CD4-positive, alpha-beta T cell treated with Interferon gamma for 1 hour (primary cell): ENCODE measurements at regions not wholly inside any gene's neighbourhood (a gene's known extent, or its start where the extent isn't known, plus 50 kb on each side); places are given as distances from the start of the nearest gene placed in this dataset.
"Not testable (repeated sequence)": the region's sequence is repeated elsewhere in the genome, so short reads cannot be mapped to it uniquely, and the experiment has no call there.

ENCODE experiments used
- DNase-seq: peaks from one replicate; pipeline ENCODE4 v3.0.0-alpha.2; 2020

DNA sequence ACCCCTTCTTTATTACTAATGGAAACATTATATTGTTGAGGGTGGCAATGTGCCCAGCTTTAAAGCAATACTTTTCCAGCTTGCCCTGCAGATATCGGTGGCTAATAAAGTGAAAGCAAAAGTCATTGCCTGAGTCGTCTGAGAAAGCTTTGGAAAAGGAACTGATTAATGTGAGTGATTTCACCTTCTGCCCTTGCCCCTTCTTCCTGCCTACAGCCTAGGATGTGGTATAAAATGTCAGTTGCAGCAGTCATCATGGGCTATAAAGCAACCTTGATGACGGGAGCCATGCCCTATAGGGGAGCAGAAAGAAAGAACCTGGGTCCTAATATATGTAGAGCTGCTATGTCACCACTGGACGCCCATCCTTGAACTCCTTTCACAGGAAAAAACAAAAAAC, 132.4 kb upstream of the USP9X start:
- no peak for DNase-seq

DNA sequence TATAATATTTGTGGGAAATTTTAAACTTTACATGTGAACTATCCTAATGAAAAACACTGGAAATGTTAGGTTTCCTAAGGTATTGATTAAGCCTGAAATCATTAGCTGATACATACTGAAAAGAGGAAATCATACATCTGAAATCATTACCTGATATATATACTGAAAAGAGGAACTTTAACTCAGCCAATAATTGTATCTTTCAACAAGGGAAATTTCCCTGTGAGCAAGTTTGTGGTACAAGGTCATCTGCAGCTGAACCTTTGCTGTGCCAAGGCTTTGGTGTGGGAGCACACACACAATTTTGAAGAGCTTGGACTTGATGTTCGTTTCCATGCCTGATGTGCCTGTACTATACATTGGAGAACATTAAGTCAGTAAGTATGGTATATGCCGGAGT, 131.9 kb upstream of the USP9X start:
- no peak for DNase-seq

DNA sequence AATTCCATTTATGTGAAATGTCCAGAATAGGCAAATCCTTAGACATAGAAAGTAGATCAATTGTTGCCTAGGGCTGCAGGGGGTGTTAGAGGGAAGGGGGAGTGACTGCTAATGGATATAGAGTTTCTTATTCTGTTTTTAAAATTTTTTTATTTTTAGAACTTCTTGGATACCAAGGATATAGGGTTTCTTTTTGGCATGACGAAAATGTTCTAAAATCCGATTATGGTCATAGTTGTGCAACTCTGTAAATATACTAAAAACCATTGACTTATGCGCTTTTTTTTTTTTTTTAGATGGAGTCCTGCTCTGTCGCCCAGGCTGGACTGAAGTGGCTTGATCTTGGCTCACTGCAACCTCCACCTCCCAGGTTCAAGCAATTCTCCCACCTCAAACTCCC, 125.2 kb upstream of the USP9X start:
- no peak for DNase-seq

- no peak for DNase-seq
Measured at GRCh38 chrX:40962793-40963407, 122.3 kb upstream of the USP9X start.

- DNase-seq = no peak
Measured at GRCh38 chrX:40964008-40964407, 121.2 kb upstream of the USP9X start.

DNA sequence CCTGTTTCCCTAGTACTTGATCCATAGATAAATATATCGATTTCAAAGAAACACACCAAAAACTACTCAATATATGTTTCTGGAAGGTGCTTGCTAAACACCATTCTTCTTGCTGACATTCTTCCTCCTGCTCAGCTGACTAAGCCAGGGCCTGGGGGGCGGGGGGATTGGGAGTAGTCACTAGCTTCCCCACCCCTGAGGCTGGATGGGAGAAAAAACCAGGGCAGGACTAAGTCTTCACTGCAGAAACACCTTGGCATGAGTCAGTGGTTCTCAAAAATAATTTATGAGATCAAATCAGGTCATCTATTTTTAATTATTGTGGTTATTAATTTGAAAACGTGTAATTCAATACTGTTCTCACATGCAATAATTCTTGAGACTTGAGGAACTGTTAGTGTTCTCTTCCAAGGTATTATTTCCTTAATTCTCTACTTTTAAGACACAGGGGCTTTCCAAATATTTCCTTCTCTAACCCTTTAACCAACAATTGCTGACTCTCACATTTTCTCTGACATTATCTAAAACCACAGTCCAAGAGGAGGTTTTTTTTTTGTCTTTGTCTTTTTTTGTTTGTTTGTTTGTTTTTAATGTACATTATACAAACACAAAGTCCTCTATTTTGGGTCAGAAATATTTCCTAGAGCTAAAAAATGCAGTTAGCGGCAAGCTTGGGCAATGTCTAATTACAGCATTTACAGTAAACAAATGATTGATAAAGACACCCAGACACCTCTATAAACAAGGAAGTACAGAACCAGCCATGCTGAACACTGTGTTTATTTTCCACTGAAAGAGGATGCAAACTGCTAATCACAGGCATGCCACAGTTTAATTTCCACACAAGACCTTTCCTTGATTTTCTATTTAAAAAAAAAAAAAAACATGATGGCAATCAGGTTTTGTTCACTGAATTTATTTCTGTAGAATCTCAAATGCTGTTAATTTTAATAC, 120.3 kb upstream of the USP9X start:
- no peak for DNase-seq

GRCh38 chrX:40966213-40966820, 118.9 kb upstream of the USP9X start:
- DNase-seq = no peak

GRCh38 chrX:40968180-40968579, 117.1 kb upstream of the USP9X start:
- no peak for DNase-seq

DNA sequence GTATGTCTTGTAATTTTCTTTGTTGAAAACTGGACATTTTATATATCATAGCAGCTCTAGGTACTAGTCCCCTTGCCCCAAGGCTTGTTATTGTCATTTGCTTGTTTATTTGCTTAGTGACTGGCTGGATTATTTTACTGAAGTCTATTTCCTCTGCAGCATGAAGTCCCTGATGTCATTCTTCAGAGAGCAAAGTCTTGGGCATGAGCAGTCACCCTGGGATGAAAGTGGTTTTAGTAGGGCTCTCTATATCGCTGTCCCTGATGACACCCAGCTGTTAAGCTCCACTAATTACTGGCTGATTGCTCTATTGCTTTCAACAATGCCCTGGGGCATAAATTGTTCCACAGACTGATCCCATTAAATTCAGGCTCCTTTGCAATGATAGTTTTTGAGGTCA, 113.5 kb upstream of the USP9X start:
- DNase-seq = no peak

- DNase-seq = no peak
Measured at GRCh38 chrX:40973619-40974018, 111.6 kb upstream of the USP9X start.

DNA sequence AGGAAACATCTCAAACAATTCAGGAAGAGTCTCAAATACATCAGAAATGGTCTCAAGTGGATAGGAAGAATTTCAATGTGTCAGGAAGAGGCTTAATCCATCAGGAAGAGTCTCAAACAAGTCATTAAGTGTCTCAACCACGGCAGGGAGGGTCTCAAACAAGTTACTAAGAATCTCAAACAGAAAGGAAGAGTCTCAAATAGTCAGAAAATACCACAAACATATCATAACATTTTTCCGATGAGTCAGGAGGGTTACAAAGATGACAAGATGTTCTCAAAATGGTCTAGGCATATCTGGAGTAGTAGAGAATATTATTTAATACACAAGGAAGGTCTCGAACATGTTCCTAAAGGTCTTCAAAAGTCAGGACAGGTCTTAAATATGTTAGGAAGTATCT, 109.3 kb upstream of the USP9X start:
- DNase-seq = no peak

GRCh38 chrX:40976981-40977380, 108.3 kb upstream of the USP9X start:
- DNase-seq = no peak

DNA sequence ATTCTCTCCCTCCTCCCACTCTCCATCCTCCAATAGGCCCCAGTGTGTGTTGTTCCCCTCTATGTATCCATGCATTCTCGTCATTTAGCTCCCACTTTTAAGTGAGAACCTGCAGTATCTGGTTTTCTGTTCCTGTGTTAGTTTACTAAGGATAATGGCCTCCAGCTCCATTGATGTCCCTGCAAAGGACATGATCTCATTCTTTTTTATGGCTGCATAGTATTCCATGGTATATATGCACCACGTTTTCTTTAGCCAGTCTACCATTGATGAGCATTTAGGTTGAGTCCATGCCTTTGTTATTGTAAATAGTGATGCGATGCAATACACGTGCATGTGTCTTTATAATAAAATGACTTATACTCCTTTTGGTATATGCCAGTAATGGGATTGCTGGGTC, 100.3 kb upstream of the USP9X start:
- DNase-seq = no peak

DNA sequence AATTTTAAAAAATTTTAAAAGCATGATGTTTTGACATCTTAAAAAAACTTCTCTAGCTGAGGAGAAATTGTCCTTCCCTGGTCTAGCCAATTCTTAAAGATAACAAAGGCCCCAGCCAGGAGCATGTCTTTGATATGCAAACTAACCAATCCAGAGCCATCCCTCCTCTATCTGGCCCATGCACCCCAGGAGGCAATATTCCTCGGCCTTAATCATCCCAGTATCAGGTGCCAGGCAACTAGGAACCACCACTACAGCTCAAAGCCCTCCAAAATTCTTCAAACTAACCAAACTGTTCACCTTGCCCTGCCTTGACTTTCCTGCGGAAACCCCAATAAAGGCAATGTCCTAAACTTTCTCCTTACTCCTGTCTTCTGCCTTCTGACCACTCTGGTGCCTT, 97.8 kb upstream of the USP9X start:
- no peak for DNase-seq

GRCh38 chrX:40988100-40988499, 97.1 kb upstream of the USP9X start:
- no peak for DNase-seq

GRCh38 chrX:40993395-40993794, 91.8 kb upstream of the USP9X start:
- DNase-seq = not testable (repeated sequence)

- DNase-seq = no peak
Measured at GRCh38 chrX:40996886-40997530, 88.2 kb upstream of the USP9X start.

DNA sequence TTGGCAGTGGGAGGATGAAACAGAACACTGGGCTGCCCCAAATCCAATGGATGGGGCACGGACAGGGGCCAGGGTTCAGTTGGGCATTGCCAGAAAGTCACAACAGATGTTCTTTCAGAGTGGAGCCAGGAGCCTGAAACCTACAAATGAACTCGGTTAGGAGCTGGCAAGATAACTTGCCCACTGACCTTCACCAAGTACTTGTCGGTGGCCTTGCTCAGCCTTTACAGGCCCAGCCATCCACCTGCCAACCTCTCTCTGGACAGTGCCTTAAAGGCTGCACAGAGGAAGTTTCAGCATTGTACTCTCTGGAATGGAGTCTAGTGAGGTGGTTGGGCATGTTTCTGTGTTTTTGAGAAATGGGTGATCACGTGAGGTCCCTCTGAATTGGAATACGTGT, 87.1 kb upstream of the USP9X start:
- DNase-seq = no peak

GRCh38 chrX:41001327-41001726, 83.9 kb upstream of the USP9X start:
- DNase-seq = no peak

DNA sequence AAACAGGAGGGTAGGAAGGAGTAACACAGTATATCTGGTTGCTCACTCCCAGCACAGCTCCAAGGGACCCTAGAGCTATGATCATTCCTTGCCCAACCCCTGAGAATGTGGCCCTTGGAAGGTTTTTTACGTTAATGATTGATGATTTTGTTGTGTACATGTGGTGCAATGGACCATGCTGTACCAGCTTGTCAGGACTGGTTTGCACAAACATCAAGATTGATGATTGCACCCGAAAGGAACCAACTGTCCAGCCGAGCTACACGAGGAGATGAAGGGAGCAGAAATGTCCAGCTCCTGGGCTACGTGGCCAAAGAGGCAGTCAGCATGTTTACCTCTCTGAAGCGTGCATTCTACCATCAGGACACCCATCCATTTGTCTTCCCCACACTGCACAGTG, 83.2 kb upstream of the USP9X start:
- DNase-seq = no peak

GRCh38 chrX:41003506-41004270, 81.6 kb upstream of the USP9X start:
- DNase-seq = no peak

DNA sequence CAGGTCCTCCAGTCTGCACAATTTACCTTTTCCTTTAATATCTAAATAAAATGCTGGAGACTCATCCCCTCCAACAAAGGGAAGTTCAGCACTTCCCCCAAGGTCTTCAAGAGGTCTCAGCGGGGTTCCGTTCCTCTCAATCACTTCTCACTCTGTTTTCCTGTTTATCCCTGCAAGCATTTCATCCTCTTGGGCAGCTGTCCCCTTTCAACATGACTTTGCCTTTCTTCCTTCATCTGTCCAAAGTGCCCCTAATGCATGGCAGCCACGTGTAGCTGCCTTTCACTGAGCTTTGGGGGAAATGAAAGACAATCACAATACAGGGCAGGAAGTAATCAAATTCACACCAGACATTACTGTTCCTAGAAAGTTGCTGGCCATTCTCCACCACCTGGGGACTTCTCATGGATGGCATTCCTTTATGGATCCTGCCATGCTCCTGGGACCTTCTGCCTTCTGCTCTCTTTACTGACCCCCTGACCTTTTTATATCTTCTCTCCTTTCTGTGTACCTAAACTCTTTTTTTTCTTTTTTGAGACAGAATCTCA, 79.7 kb upstream of the USP9X start:
- DNase-seq = no peak
